Embryonic facial prominence (tissue), 1 donor: ENCODE measurements at regions not wholly inside any gene's neighbourhood (a gene's known extent, or its start where the extent isn't known, plus 50 kb on each side); places are given as distances from the start of the nearest gene placed in this dataset.
"Not testable (repeated sequence)": the region's sequence is repeated elsewhere in the genome, so short reads cannot be mapped to it uniquely, and the experiment has no call there.

ENCODE experiments used
- DNase-seq: peaks from one replicate; pipeline ENCODE4 v3.0.0-alpha.2; 2016; ENCODE audit errors: extremely low spot score

GRCh38 chr13:55893540-55893939, 1247.2 kb upstream of the PRR20A start:
- no peak for DNase-seq

- DNase-seq: no peak
Measured at GRCh38 chr13:55937180-55937579, 1203.5 kb upstream of the PRR20A start.

DNA sequence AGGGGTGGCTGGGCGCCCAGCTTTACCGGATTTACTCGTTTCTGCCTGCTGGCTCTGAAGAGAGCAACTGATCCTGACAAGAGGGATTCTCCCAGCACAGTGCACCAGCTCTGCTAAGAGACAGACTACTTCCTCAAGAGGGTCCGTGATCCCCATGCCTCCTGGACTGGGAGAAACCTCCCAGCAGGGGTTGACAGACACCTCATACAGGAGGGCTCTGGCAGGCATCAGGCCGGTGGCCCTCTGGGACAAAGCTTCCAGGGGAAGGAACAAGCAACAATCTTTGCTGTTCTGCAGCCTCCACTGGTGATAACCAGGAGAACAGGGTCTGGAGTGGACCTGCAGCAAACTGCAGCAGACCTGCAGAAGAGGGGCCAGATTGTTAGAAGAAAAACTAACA, 1192.5 kb upstream of the PRR20A start:
- no peak for DNase-seq

DNA sequence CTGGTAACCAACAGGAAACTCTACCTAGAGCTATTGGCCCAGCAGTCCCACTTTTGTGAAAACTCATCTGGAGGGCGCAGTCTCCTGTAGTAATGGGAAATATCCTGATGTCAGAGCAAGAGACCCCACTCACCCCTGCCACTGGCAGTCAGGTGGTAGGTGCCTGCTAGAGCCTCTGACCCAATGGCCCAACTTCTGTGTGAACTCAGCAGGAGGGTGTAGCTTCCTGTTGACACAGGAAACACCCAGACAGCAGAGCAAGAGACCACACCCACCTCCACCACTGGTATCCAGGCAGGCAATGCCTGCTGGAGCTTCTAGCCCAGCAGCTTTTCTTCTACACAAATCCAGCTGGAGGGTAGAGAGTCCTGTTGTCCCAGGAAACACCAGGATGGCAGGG, 1176.8 kb upstream of the PRR20A start:
- no peak for DNase-seq

DNA sequence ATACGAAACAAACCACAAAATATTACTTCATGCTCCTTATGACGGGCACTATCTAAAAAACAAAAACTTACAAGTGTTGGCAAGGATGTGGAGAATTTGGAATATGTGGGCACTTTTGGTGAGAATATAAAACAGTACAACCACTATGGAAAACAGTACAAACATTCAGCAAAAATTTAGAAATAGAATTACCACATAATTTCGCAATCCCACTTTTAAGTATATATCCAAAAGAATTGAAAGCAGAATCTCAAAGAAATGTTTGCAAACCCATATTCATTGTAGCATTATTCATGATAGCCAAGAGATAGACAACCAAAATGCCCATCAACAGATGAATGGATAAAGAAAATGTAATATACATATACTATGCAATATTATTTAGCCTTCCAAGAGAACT, 1173.7 kb upstream of the PRR20A start:
- DNase-seq: no peak

GRCh38 chr13:55977436-55977835, 1163.3 kb upstream of the PRR20A start:
- no peak for DNase-seq

- DNase-seq: no peak
Measured at GRCh38 chr13:55981381-55981780, 1159.3 kb upstream of the PRR20A start.

GRCh38 chr13:55984026-55984425, 1156.7 kb upstream of the PRR20A start:
- not testable (repeated sequence) for DNase-seq

DNA sequence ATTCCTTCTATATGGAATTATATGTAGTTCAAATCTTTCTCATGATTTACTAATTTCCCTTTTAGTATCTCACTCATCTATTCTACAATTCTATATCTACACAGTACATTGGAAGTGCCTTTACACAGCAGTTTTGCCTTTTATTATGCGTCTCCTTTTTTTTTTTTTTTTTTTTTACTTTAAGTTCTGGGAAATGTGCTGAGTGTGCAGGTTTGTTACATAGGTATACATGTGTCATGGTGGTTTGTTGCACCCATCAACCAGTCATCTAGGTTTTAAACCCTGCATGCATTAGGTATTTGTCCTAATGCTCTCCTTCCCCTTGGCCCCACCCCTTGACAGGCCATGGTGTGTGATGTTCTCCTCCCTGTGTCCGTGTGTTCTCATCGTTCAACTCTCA, 1150.1 kb upstream of the PRR20A start:
- DNase-seq: no peak

- no peak for DNase-seq
Measured at GRCh38 chr13:55991666-55992065, 1149.1 kb upstream of the PRR20A start.

GRCh38 chr13:55992145-55992544, 1148.6 kb upstream of the PRR20A start:
- no peak for DNase-seq

DNA sequence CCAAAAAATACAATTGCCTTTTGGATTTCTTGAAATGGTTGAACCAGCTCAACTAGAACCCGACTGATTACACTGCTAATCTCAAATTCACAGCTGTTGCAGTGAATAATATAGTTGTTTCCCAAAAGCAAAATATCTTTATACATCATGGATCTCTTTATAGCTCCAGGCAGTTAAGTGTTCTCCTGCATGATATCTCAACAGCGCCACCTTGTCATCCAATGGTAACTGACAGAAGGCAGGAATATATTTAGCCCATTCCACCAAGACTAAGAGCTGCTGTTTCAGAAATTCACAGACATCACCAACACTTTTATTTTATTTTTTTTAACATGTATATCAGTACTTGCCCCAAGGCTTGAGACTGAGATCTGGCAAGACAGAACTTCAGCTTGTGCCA, 1141.0 kb upstream of the PRR20A start:
- no peak for DNase-seq

- DNase-seq: no peak
Measured at GRCh38 chr13:56009418-56009817, 1131.3 kb upstream of the PRR20A start.

GRCh38 chr13:56012644-56013043, 1128.1 kb upstream of the PRR20A start:
- no peak for DNase-seq

DNA sequence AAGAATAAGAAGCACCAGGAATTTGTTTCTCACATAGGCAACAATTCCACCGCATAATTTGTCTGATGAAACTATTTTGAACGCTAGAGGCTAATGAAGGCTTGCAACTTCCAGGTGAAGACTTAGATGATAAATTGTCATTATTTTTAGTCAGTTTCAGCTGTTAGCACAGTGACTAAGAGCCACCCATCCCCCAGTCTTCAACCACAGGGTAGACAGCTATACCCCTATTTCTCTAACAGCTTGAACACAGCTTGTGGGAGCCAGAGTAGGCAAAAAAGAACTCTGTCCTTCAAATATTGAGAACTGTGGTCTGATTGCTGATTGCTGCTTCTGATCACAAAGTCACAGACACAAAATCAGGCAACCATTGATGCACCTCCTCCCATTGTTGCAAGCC, 1124.8 kb upstream of the PRR20A start:
- DNase-seq: no peak

DNA sequence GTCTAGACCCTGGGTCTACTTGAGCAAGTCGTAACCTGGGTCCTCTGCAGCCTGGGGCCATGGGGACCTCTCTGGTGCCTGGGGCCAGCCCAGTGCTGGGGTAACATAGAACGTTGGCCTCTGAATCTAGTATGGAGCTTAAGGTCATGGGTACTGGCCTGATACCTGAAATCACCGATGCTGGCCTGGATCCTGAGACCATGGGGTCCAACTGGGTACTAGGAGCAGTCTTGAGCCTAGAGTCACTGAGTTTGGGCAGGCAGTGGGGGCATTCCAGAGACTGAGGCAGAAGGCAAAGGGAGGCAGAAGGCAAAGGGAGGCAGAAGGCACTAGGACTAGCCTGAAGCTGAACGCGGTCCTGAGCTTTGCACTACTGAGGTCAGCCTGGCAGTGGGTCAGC, 1121.1 kb upstream of the PRR20A start:
- no peak for DNase-seq

DNA sequence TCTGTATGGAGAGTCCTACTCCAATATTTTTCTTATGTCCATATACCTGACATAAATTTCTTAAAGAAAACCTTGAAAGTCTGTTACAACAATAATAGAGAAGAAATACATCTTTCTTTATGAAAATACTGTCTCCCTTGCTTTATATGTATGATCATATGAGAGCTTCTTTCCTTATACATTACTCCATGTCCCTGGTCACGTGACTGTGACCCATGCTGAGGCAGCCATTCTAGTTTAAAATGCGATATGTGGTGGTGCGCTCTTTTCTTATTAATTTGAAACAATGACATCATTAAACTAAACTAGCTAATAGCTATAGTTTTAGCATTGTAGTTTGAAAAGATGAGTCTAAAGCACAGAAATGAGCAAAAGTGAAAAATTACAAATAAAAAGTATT, 1120.3 kb upstream of the PRR20A start:
- DNase-seq: no peak

DNA sequence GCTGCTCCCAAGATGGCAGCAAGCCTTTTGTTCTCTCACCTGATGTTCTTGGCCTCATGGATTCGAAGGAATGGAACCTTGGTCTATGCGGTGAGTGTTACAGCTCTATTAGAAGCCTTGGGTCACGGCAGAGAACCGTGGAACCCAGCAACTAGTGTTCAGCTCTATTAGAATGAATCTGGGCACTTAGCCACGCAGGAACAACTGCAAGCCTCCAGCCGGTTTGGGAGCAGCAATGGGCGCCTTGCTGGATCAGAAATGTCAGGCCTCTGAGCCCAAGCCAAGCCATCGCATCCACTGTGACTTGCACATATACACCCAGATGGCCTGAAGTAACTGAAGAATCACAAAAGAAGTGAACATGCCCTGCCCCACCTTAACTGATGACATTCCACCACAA, 1100.7 kb upstream of the PRR20A start:
- no peak for DNase-seq

- DNase-seq: no peak
Measured at GRCh38 chr13:56066321-56066720, 1074.4 kb upstream of the PRR20A start.

GRCh38 chr13:56102641-56103040, 1038.1 kb upstream of the PRR20A start:
- no peak for DNase-seq

GRCh38 chr13:56110751-56111150, 1030.0 kb upstream of the PRR20A start:
- no peak for DNase-seq

DNA sequence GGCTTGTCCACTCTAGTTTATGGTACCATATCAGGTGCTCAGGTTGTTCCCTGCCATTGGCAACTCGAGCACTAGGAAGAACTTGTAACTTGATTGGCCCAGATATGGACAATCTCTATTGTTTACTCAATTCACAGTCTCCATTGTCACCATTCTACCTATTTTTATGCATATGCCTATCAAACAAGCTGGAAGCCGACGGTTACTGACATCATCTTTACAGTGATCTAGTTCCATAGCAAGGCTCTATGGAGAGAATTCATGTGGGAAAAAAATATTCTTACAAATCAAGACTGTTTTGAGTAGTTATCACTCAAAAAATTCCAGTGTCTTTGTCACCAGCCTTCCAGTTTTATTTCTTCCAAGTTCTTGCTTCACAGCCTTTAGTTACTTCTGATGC, 1006.2 kb upstream of the PRR20A start:
- DNase-seq: no peak

GRCh38 chr13:56166864-56167263, 973.9 kb upstream of the PRR20A start:
- DNase-seq: no peak

- DNase-seq: no peak
Measured at GRCh38 chr13:56168581-56168980, 972.1 kb upstream of the PRR20A start.

GRCh38 chr13:56173346-56173745, 967.4 kb upstream of the PRR20A start:
- no peak for DNase-seq
